Stimulated activated CD4-positive, alpha-beta T cell treated with anti-CD3 and anti-CD28 coated beads, Interleukin-1b, Interleukin-23, amount 100 ng/mL, for 24 hours (primary cell): ENCODE measurements at regions not wholly inside any gene's neighbourhood (a gene's known extent, or its start where the extent isn't known, plus 50 kb on each side); places are given as distances from the start of the nearest gene placed in this dataset.

Experiments used
- DNase-seq, 4 experiments: peaks; one replicate each; pipeline ENCODE4 v3.0.0-alpha.2; 2020; ENCODE audit warnings: low read depth in 4 of 4, low spot score in 1 of 4

DNA sequence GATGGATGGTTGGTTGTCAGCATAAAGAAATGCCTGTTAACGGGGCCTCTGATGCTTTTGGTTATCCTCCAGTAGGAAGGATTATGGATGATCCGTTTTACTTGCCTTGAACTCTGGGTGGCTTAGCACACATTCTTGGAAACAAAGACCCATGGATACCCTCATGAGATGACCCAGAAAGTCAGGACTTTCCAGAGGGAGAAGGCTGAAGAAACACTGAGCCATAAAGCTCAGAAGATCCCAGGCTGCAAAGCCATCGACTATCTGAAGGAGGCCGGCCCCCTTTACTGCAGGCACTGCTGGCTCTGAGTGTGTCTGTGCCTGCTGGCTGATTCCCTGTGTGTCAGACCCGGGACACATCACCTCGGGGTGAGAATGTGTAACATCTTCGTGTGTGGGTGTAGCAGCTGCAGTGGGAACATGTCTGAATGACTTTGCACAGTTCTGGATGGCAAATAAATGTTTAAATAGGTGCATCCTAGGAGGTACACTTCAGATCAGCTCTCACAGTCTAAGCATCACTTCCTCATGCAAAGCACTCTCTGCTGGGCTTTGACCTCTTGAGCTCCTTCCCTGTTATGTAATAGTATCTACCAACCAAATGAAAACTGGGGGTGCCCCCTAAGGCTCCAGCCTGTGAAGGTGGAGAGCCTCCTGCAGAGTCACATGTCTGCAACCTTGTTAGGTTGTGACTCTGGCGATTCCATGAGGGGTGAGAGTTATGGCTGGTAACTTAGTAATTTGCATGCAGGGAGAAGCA, 1084.9 kb downstream of the TBC1D22A start:
- no peak for DNase-seq

DNA sequence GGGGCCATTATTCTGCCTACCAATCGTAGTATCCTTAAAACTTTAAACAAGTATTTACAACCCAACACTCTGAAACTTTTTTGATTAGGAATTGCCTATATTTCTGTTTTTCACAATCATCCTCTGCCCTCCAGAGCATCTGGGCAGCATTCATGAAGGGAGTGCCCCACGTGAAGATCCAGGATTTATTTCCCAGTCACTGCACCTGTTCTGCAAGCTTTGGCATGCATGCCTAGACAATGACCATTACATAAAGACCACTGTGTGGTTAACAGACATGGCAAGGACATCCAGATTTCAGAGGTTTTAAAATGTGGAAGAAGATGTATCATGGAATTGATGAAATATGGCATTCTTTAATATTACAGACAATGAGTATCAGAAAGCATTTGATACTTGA, 1083.8 kb downstream of the TBC1D22A start:
- DNase-seq: no peak

DNA sequence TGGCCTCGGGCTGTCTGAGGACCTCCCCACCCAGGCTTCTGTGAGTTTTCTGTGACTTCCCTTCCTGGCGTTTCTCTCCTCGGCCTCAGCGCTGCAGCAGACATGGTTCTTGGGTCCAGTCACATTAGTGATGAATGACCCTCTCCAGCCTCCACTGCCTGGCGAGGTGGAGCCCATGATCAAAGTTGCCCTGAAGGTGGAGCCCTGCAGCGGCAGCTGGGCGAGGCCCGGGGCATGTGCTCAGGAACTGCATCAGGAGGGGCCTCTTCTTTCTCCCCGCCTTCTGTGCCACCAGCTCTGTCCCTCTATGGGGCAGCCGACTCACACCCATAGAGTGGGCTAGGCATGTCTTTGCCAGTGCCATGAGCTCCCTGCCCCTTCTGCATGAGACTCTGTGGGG, 1079.7 kb downstream of the TBC1D22A start:
- DNase-seq: no peak

DNA sequence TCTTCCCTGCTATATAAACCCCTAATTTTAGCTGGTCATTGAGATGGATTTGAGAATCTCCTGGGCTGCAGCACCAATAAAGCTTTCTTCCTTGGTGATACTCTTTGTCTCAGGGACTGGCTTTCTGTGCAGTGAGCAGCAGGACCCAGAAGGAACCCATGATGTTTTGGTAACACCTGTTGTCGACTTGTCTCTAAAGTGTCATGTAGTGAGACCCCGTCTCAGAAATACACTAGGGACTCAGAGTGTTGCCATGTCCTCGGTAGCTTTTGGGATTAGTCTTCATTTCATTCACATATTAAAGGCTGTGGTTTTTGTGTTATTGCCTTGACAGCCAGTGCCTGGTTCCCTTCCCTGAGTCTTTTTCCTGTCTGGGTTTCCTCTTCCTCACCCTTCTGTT, 1078.7 kb downstream of the TBC1D22A start:
- no peak for DNase-seq

DNA sequence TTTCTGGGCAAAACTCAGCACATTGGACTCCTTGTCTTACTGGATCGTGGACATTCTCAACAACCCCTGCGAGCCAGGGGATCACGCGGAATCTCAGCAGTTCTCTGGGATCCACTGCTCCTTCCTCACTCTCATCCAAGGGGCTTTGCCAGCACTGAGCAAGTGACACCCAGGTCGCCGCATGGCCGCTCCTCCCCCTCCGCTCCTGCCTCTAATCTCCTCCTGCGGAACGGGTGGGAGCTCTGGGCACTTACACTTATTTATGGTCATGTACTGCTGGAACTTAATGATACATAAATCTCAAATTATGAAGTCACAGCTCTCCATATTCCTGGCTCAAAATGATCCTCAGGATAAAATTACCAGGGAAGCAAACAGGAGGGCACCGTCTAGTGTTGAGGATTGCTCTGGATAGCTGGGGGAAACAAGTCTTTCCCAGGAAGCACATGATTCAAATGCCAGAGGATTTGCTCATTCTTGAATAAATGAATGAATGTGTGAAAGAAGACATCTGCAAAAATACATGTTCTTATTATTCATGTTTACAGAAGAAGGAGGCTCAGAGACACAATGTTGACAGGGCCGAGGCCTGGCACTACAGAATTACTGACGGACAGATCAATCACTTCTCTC, 1077.3 kb downstream of the TBC1D22A start:
- no peak for DNase-seq

DNA sequence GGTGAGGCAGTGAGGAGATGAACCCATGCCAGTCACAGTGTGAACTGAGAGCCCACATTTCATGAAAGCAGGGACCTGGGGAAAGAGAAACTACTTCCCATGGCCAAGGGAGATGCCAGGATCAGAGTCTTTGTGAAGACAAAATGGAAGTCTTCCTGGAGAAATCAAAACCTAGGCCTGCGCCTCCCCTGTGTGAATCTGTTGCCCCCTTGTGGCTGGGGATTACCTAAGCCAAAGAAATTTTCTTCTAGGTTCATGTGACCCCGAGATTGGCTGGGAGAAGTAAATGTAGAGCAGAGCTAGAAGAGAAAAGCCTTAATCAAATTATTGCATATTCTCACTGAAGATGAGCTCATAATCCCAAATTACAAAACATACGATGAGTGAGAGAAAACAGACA, 1075.3 kb downstream of the TBC1D22A start:
- no peak for DNase-seq

DNA sequence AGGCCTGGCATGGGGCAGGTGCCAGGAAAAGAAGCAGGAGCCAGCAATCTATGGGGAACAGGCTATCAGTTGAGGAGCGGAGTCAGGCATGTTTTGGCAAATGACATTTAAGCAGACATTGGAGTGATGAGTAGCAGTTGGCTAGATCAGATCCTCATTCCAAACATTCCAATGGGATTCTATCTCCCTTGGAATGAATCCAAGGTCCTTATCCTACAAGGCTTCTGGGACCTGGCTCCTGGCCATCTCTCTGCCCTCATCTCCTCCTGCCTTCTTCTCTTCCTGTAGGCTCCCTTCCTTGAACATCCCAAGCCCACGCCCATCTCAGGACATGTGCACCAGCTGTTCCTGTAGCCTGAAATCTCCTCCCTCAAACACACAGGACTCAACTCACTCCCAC, 1074.5 kb downstream of the TBC1D22A start:
- no peak for DNase-seq

DNA sequence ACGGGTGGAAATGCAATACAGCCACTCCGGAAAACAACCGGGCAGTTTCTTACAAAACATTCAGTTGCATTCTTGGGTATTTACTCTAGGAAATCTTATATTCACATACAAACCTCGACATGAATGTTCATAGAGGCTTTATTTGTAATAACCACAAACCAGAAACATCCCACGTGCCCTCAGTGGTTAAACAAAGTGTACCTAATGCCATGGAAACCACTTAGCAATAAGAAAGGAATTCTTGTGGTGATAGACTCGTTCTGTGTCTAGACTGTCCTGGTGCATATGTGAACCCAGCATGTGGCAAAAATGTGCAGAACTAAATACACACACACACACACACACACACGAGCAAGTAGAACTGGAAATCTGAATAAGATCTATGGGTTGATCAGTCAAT, 1073.3 kb downstream of the TBC1D22A start:
- no peak for DNase-seq

DNA sequence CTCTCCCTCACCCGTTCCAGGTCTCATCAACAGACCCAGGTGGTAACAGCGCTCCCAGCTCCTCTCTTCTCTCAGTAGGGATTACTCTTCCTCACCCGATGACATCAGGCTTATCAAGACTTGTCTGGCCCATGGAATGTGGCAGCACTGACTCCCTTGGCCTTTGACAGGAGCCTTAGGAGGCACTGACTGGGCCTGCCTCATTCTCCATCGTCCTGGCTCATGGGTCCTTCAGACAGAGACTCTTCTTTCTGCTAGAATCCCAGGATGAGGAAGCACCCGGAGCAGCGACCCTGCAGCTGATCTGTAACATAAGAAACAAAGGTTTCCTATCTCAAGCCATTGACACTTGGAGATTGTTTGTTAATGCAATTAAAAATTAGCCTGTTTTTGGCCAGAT, 1063.6 kb downstream of the TBC1D22A start:
- no peak for DNase-seq

DNA sequence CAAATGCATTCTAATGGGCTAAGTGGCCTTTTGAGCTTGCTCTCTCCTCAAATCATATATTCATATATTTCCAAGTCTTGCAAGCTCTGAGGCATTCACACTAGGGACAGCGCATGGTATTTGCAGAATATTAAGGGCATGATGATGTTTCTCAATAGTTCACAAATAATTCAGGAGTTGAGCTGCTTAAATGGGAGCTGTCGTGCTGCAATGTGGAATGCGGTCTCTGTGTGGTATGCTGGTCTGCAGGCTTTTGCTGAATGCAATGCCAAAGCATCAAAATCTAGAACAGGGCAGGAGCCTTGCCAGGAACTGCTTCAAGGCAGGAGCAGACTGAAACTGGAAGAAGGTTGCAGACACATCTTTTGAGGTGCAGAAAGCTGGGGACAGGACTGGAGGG, 1060.0 kb downstream of the TBC1D22A start:
- no peak for DNase-seq

DNA sequence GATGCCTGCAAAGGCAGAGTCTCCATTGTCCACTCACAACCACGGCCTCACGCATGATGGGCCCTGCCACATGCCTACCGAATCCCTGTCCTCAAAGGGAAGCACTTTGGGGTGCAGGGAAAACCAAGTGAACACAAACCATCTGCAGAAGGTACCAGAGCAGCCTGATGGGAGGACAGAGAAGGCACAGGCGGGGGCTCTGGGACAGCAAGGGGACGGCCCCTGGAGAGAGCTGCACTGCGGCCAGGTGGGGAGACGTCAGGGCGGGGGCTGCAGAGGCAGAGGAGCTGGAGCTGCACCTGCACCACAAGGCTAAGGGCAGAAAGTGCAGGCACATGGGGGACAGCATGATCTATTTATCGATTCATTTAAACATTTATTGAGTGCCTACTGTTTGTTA, 1056.0 kb downstream of the TBC1D22A start:
- no peak for DNase-seq

DNA sequence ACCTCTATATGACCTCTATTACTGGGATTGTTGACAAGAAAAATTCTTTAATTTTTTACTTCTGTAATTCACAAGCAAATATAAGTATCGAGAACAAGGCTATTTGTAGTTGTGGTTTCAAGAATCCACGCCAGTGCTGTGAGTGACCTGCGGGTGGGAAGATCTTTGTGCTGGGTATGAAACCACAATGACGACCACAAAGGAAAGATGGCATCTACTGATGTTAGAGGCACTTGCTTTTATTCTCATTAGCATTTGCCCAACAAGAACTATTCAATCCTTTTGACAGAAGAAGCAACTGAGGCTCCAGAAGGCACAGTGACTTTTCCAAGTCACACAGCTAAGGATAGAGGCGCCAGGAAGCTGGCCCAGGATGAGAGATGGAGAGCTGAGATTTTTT, 1054.9 kb downstream of the TBC1D22A start:
- no peak for DNase-seq

DNA sequence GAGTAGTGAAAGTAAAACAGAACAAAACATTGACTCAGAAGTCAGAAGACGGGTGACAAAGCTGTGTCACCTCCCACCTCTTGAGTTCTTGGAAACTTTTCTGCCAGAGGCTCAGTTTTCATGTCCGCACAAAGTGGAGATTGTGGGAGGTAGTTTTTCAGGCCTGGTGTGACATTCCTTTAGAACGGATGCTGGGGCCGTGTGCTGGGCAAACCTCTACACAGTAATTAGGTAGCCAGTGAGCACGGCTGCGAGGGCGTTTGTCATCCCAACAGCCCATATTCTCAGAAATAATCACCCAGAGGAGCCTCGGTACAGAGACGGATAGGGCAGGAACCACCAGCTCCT, 1054.4 kb downstream of the TBC1D22A start:
- DNase-seq: no peak

DNA sequence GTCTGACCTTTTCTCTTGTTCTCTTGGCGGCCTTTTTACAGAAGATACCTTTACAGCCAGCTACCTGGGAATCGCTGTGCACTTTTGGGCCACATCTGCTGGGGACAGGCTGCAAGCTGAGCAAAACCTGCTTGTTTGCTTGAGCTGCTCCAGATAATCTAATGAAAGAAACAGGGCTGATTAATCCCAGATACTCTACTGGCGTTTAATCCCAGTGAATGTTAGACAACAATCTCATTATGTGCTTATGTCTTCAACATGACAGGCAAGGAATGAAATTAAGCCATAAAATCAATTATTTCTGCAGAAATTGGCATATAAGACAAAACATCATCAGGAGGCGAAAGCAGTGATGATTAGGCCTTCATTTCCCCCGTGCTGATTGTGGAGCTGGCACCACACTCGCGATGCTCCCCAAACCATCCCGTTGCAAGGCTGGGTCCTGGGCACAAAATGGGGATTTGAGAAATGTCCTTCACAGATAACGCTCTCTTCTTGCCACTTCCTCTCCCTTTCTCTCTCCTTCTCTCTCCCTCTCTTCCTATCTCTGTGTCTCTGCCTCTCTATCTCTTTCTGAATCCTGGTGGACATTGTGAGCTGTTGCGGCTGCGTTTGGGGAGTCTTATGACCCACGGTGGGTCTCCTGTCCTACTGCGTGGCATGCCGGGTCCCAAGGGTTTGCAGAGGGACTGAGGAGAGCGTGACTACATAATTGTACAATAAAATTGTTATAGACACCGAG, 1053.8 kb downstream of the TBC1D22A start:
- no peak for DNase-seq

DNA sequence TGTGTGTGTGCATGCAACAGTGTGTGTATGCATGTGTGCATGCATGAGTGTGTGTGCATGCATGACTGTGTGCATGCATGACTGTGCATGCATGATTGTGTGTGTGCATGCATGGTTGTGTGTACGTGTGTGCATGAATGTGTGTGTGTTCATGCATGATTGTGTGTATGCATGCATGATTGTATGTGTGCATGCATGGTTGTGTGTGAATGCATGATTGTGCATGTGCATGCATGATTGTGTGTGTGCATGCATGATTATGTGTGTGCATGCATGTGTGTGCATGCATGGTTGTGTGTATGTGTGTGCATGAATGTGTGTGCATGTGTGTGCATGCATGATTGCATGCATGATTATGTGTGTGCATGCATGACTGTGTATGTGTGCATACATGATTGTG, 1052.0 kb downstream of the TBC1D22A start:
- DNase-seq: no peak

DNA sequence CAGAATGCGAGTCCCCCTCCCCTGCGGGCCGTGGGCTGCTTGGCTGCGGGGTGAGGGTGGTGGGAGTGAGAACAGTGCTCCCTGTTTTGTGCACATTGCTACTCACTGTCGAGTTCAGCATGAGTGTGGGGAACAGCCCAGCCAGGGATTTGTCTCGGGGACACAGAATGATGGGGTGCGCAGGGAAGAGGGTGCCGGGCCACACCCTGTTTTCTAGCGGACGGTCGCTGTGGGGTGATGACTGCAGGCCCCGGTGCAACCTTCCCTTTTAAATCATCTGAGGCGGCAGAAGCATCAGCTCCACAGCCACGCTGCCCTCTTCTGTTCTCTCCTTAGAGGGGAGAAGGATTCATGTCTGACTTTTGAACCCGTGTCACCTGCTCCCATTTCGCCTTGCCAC, 1051.2 kb downstream of the TBC1D22A start:
- no peak for DNase-seq

DNA sequence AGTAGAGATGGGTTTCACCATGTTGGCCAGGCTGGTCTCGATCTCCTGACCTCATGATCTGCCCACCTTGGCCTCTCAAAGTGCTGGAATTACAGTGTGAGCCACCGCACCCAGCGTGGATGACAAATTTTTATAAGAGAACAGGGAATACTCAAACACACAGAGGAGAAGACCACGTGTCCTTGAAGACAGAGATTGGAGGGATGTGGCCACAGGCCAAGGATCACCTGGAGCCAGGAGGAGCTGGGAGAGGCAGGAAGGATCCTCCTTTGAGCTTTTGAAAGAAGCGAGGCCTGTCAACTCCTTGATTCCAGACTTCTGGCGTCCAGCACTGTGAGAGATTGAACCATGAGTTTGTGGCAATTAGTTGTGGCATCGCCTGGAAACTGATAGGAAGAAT, 1049.5 kb downstream of the TBC1D22A start:
- DNase-seq: no peak

DNA sequence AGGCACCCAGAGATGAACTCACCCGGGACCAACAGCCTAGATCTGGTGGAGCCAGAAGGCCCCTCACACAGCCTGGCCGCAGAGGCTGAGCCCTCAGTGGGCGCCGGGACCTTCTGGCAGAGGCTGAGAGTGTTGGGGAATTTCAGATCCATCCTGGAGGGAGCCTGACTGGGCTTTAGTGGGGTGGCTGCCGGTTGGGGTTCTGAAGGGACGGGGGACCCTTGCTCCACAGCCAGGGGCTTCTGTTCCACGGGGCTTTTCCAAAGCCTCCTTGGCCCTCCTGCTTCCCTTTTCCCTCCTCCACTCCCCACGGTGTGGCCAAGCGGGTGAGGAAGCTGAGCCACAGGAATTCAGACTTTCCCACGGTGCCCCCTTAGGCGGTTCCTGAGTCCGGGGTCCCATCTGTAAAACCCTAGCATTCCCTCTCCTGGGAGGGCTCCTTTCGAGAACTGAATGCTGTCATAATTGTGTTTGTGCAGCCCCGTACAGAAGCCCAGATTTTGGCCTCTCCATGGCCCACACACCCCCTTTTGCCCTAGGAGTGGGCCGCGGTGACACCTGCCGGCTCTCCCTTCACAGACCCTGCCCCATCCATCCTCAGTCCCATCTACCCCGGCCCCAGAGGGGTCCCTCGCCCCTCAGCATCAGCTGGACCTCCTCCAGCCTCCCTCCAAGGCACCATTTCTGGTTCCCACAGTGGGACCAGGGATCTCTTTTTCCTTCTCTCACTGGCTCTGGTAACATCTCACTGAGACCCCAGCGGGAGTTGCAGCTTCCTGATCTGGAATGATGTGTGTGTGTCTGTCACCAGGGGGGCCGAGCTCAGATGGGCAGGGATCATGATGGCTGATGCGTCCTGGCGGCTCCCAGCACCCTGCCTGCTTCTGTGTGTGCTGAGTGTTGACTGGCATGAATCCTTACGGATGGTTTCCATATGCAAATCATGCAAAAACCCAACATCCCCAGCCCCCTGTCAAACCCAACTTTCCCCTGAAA, 1048.4 kb downstream of the TBC1D22A start:
- no peak for DNase-seq

DNA sequence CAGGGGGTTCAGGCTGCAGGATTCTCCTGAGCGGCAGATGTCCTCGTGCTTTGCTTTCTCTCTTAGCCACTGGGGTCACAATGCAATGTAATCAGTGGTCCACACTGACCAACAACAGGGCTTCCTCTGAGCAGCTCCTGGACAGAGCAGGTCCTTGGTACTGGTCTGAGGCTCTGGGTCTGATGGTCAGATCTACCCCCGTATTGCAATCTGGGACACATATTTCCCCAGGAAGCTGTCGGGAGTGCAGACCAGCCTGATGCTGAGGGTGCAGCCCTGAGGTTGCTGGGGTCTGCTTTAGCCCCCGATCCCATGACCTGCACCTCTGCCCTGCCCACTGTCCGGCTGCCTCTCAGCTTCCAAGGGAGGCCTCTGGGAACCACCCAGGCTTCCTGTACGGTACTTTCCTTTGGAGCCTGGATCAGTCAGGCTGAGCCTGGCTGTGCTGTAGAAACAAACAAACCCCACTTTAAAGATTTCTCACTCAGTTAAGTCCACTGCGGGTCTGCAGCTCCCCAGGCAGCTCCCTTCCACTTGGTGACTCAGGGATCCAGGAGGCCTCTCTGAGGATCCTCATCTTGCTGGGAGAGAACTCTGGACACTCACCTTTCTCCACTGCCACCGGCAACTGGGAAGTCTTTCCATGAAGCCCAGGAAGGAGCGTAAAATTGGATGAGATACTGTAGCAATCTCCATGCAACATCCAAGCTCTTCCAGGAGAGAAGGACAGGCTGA, 1046.6 kb downstream of the TBC1D22A start:
- no peak for DNase-seq

DNA sequence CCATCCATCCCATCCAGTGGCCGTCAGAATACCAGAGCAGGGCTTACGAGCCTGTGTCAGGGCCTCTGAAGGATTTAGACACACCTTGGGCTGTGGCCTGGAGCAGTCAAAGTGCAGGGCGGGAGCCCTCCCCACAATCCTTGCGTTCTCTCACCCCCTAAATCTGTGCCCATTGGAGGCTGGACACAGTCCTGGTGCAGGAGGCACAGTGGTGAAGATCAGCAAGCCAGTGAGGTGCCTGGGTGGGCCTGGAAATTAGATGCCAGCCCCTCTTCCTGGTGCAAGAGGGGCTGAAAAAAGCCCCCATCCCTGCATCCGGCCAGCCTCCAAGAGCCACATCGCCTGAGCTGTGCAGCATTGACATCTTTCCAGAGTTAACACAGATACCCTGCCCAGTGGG, 1045.8 kb downstream of the TBC1D22A start:
- no peak for DNase-seq

DNA sequence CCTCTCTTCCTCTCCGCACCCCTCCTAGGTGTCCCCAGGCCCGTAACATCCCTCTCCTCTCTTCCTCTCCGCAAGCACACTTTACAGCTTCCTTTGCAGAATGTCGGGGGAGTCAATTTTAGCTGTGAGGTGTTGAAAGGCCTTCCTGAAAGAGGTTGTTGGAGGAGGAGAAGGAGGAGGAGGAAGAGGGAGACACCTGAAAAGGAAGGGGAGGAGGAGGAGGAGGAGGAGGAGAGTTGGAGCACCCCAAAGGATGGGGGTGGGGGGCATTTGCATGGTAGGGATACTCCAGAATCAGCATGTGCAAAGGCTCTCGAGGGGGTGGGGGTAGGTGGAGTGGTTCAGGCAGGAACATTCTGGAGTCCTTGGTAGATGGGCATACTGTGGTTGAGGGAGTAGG, 1045.1 kb downstream of the TBC1D22A start:
- DNase-seq: no peak
